ENCODE measurements at regions not wholly inside any gene's neighbourhood (a gene's known extent, or its start where the extent isn't known, plus 50 kb on each side); places are given as distances from the start of the nearest gene placed in this dataset.

GRCh38 chr11:29756871-29757270 lies 260.0 kb downstream of the KCNA4 start:
- no peak overlapping the region for H3K4me2 ChIP-seq (ENCODE audit: low read length)
- no peak overlapping the region for H3K4me3 ChIP-seq (ENCODE audit: insufficient read depth, low read depth, low read length)
- H3K27me3 Mint-ChIP-seq (ENCODE audit: low read depth, unreplicated experiment) = no peaks in the 10 kb centered on the region
- H3K27ac Mint-ChIP-seq (ENCODE audit: unreplicated experiment) = no peak overlapping the region
- DNase-seq (ENCODE audit: low read depth) (no peak), FAIRE-seq (no peak)
- no peaks in the 10 kb centered on the region for H4K20me1 ChIP-seq (ENCODE audit: insufficient read depth, low read length)
- H3K36me3 Mint-ChIP-seq (ENCODE audit: low read depth, unreplicated experiment) = no peaks in the 10 kb centered on the region
- H3K4me1 Mint-ChIP-seq (ENCODE audit: low read depth, unreplicated experiment) = no peaks in the 10 kb centered on the region
- H3K27me3 ChIP-seq (ENCODE audit: insufficient read depth, low read length) = no peaks in the 10 kb centered on the region
- H3K4me1 ChIP-seq (ENCODE audit: insufficient read depth, low read length) = no peaks in the 10 kb centered on the region
- no peak for TF ChIP-seq CTCF (IDR thresholded peaks at IDR 0.05; ENCODE audit: insufficient read depth, low read depth, low read length)
- H3K9me3 ChIP-seq (ENCODE audit: insufficient read depth, low read depth, low read length) = peaks cover 4% of the 10 kb centered on the region
- no peaks in the 10 kb centered on the region for H3K36me3 ChIP-seq (ENCODE audit: insufficient read depth, low read length)
- no peak overlapping the region for H3K27ac ChIP-seq (ENCODE audit: low read depth, low read length)
- no peak overlapping the region for H3K9ac ChIP-seq (ENCODE audit: low read length)
- no peaks in the 10 kb centered on the region for H3K79me2 ChIP-seq (ENCODE audit: insufficient read depth, low read length)
- H3K4me3 Mint-ChIP-seq (ENCODE audit: unreplicated experiment) = no peak overlapping the region
- H2AFZ ChIP-seq (ENCODE audit: low read depth, low read length) = no peak overlapping the region
- H3K9me3 Mint-ChIP-seq (ENCODE audit: unreplicated experiment) = no peaks in the 10 kb centered on the region

- H4K20me1 ChIP-seq (ENCODE audit: insufficient read depth, low read length) = no peaks in the 10 kb centered on the region
- Mint-ChIP-seq H3K4me1 (ENCODE audit: low read depth, unreplicated experiment) (peaks cover 3% of the 10 kb centered on the region), H3K4me3 (ENCODE audit: unreplicated experiment) (no peak overlapping the region), H3K27me3 (ENCODE audit: low read depth, unreplicated experiment) (no peaks in the 10 kb centered on the region), H3K36me3 (ENCODE audit: low read depth, unreplicated experiment) (no peaks in the 10 kb centered on the region), H3K9me3 (ENCODE audit: unreplicated experiment) (no peaks in the 10 kb centered on the region), H3K27ac (ENCODE audit: unreplicated experiment) (no peak overlapping the region)
- no peaks in the 10 kb centered on the region for H3K79me2 ChIP-seq (ENCODE audit: insufficient read depth, low read length)
- H3K9ac ChIP-seq (ENCODE audit: low read length) = no peak overlapping the region
- TF ChIP-seq CTCF (IDR thresholded peaks at IDR 0.05; ENCODE audit: insufficient read depth, low read depth, low read length) = no peak
- no peak for TF ChIP-seq EZH2 (IDR thresholded peaks at IDR 0.05; ENCODE audit: insufficient read depth, low read length)
- H3K36me3 ChIP-seq (ENCODE audit: insufficient read depth, low read length) = no peaks in the 10 kb centered on the region
- H3K27me3 ChIP-seq (ENCODE audit: insufficient read depth, low read length) = no peaks in the 10 kb centered on the region
- no peak overlapping the region for H2AFZ ChIP-seq (ENCODE audit: low read depth, low read length)
- no peak overlapping the region for H3K27ac ChIP-seq (ENCODE audit: low read depth, low read length)
- H3K4me3 ChIP-seq (ENCODE audit: insufficient read depth, low read depth, low read length) = no peak overlapping the region
- H3K9me3 ChIP-seq (ENCODE audit: insufficient read depth, low read depth, low read length) = peaks cover 4% of the 10 kb centered on the region
- H3K4me2 ChIP-seq (ENCODE audit: low read length) = no peak overlapping the region
- no peak for DNase-seq (ENCODE audit: low read depth)
- no peak for FAIRE-seq
- H3K4me1 ChIP-seq (ENCODE audit: insufficient read depth, low read length) = no peaks in the 10 kb centered on the region
Measured at GRCh38 chr11:29755474-29755873, 261.4 kb downstream of the KCNA4 start.

- no peaks in the 10 kb centered on the region for H3K36me3 ChIP-seq (ENCODE audit: insufficient read depth, low read length)
- no peaks in the 10 kb centered on the region for H3K27me3 Mint-ChIP-seq (ENCODE audit: low read depth, unreplicated experiment)
- H3K4me1 Mint-ChIP-seq (ENCODE audit: low read depth, unreplicated experiment) = peaks cover 3% of the 10 kb centered on the region
- H3K4me3 Mint-ChIP-seq (ENCODE audit: unreplicated experiment) = no peak overlapping the region
- FAIRE-seq (no peak), DNase-seq (ENCODE audit: low read depth) (no peak)
- H2AFZ ChIP-seq (ENCODE audit: low read depth, low read length) = no peak overlapping the region
- peaks cover 4% of the 10 kb centered on the region for H3K9me3 ChIP-seq (ENCODE audit: insufficient read depth, low read depth, low read length)
- H3K4me3 ChIP-seq (ENCODE audit: insufficient read depth, low read depth, low read length) = no peak overlapping the region
- TF ChIP-seq EZH2 (IDR thresholded peaks at IDR 0.05; ENCODE audit: insufficient read depth, low read length) (no peak), CTCF (IDR thresholded peaks at IDR 0.05; ENCODE audit: insufficient read depth, low read depth, low read length) (no peak)
- H3K4me1 ChIP-seq (ENCODE audit: insufficient read depth, low read length) = no peaks in the 10 kb centered on the region
- H4K20me1 ChIP-seq (ENCODE audit: insufficient read depth, low read length) = no peaks in the 10 kb centered on the region
- H3K27ac Mint-ChIP-seq (ENCODE audit: unreplicated experiment) = no peak overlapping the region
- no peaks in the 10 kb centered on the region for H3K9me3 Mint-ChIP-seq (ENCODE audit: unreplicated experiment)
- no peak overlapping the region for H3K27ac ChIP-seq (ENCODE audit: low read depth, low read length)
- H3K9ac ChIP-seq (ENCODE audit: low read length) = no peak overlapping the region
- H3K27me3 ChIP-seq (ENCODE audit: insufficient read depth, low read length) = no peaks in the 10 kb centered on the region
- H3K79me2 ChIP-seq (ENCODE audit: insufficient read depth, low read length) = no peaks in the 10 kb centered on the region
- no peaks in the 10 kb centered on the region for H3K36me3 Mint-ChIP-seq (ENCODE audit: low read depth, unreplicated experiment)
- H3K4me2 ChIP-seq (ENCODE audit: low read length) = no peak overlapping the region
Measured at GRCh38 chr11:29751618-29752017, 265.2 kb downstream of the KCNA4 start.
